NT2/D1 (cell line): ENCODE measurements at regions not wholly inside any gene's neighbourhood (a gene's known extent, or its start where the extent isn't known, plus 50 kb on each side); places are given as distances from the start of the nearest gene placed in this dataset.

Experiments
- SUZ12 ChIP-seq: IDR thresholded peaks from 2 replicates; pipeline ENCODE4 v1.6.1; 2011; ENCODE audit not compliant: insufficient read length, insufficient read depth; ENCODE audit errors: extremely low read depth
- YY1 ChIP-seq: IDR thresholded peaks from 2 replicates; pipeline ENCODE4 v1.6.1; 2011; ENCODE audit not compliant: insufficient read length, insufficient read depth

DNA sequence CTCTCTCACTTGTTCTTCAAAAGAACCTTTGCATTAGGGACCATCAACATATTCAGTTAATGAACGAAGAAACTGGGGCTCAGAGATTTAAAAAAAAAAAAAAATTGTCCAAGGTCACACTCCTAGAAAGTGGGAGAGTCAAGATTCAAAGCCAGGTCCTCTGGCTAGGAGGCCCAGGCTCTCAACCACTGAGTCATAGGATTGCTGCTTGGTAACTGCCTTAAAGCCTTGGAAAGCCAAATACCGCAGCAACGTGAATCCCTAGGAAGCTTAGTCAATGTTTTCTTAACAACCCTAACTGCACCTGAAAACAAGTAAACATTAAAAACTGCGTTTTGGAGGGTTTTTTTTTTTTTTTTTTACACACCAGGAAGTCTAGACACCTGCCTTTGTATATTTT is 156.8 kb downstream of the WNT5A start:
- no peak for TF ChIP-seq SUZ12
- TF ChIP-seq YY1, result no peak
